ENCODE measurements at regions not wholly inside any gene's neighbourhood (a gene's known extent, or its start where the extent isn't known, plus 50 kb on each side); places are given as distances from the start of the nearest gene placed in this dataset.

DNA sequence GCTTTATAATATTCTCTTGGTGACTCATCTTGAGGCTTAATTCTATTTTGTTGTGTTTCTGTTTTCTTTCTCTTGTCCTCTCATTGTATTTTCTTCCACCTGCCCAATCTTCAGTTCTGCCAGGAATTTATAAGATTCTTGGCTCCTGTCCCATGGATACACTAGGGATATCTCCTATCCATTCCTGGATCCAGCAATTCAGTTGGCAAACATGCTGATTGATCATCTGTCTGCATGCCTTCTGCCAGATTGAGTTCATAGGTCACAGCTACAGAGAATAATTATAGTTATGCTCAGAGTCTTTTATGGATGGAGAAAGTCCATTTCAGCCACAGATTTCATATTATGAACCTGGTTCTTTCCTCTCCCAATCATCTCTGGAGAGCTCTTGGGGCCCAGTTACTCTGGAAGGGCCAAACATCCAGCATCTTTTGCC lies 140.4 kb upstream of the MAGI2 start:
- Mint-ChIP-seq H3K36me3 (ENCODE audit: insufficient read depth) (no peaks in the 10 kb centered on the region), H3K4me3 (no peak overlapping the region), H3K9me3 (peaks cover 0 to 7% of the 10 kb centered on the region in 2 donors), H3K27ac (no peak overlapping the region), H3K4me1 (ENCODE audit: low read depth in 2 of 2) (no peaks in the 10 kb centered on the region), H3K27me3 (no peaks in the 10 kb centered on the region)
- no peak for ATAC-seq (replicated peaks)
- DNase-seq, result no peak

- Mint-ChIP-seq H3K4me3 (no peak overlapping the region), H3K27me3 (no peaks in the 10 kb centered on the region), H3K36me3 (ENCODE audit: insufficient read depth) (no peaks in the 10 kb centered on the region), H3K4me1 (ENCODE audit: low read depth in 2 of 2) (no peaks in the 10 kb centered on the region), H3K27ac (no peak overlapping the region), H3K9me3 (peaks cover 0 to 7% of the 10 kb centered on the region in 2 donors)
- ATAC-seq (replicated peaks) (no peak), DNase-seq (no peak)
These were observed 137.6 kb upstream of the MAGI2 start for GRCh38 chr7:79590916-79591623.

GRCh38 chr7:79590391-79590790 lies 136.9 kb upstream of the MAGI2 start:
- no peak for ATAC-seq (replicated peaks)
- Mint-ChIP-seq H3K4me3 (no peak overlapping the region), H3K4me1 (ENCODE audit: low read depth in 2 of 2) (no peaks in the 10 kb centered on the region), H3K9me3 (peaks cover 0 to 7% of the 10 kb centered on the region in 2 donors), H3K27me3 (no peaks in the 10 kb centered on the region), H3K27ac (no peak overlapping the region), H3K36me3 (ENCODE audit: insufficient read depth) (no peaks in the 10 kb centered on the region)
- DNase-seq, result no peak

GRCh38 chr7:79570903-79571302 lies 117.4 kb upstream of the MAGI2 start:
- DNase-seq (no peak), ATAC-seq (replicated peaks) (no peak)
- peaks cover 7 to 15% of the 10 kb centered on the region in 2 donors for H3K9me3 Mint-ChIP-seq
- H3K4me1 Mint-ChIP-seq (ENCODE audit: low read depth in 2 of 2), result no peaks in the 10 kb centered on the region
- no peaks in the 10 kb centered on the region for H3K27me3 Mint-ChIP-seq
- no peak overlapping the region for H3K27ac Mint-ChIP-seq
- no peak overlapping the region for H3K4me3 Mint-ChIP-seq
- H3K36me3 Mint-ChIP-seq (ENCODE audit: insufficient read depth), result no peaks in the 10 kb centered on the region

DNA sequence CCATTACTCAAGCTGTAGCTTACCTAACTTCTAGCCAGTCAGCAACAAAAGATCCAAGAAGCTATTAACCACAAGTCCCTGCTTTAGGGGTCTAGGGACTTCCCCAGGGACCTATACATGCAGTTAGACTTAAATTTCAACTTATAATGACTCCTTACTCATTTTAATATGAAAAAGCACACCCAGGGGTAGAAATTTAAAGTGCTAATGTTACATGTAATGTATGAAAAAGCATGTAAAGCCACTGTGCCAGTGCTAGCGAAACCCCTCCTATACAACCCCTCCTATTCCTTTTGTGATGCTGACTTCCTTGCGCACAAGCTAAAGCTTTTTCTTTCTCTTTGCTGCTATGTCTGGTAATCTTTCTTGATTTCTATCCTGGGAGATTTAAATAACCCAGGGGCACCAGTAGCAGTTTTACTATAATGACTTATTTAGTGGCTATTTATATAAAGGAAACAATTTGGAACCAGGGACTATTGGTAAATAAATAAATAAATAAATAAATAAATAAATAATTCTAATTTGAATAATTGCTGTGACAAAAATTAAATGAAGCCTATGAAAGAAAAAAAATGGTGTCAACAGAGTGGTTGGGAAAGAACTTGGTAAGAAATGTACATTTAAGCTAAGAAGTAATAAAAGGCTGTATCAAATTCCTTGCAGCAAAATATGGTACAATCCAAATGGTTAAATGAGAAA lies 110.5 kb upstream of the MAGI2 start:
- DNase-seq, result no peak
- Mint-ChIP-seq H3K4me3 (no peak overlapping the region), H3K4me1 (ENCODE audit: low read depth in 2 of 2) (no peaks in the 10 kb centered on the region), H3K27ac (no peak overlapping the region), H3K36me3 (ENCODE audit: insufficient read depth) (no peaks in the 10 kb centered on the region), H3K9me3 (peaks cover 13 to 15% of the 10 kb centered on the region in 2 donors), H3K27me3 (no peaks in the 10 kb centered on the region)
- no peak for ATAC-seq (replicated peaks)

DNA sequence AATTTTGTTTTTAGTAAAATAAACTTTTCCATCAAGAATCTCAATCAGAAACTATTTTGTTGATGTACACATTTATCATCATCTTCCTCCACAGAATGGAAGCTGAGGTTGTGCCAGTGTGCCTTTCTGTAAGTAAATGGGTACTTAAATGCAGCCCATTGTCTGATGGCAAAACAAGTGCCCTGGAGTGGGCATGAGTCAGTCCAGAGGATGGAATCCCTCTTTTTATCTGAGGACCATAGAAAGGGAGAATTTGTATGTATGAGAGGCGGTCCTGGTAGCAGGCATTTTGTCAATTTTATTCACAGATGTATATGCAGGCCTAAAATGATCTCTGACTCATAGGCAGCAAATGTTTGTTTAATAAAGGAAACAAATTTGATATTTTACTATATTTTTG lies 102.1 kb upstream of the MAGI2 start:
- Mint-ChIP-seq H3K27ac (no peak overlapping the region), H3K36me3 (ENCODE audit: insufficient read depth) (no peaks in the 10 kb centered on the region), H3K9me3 (peaks cover 12 to 14% of the 10 kb centered on the region in 2 donors), H3K4me3 (no peak overlapping the region), H3K27me3 (no peaks in the 10 kb centered on the region), H3K4me1 (ENCODE audit: low read depth in 2 of 2) (no peaks in the 10 kb centered on the region)
- DNase-seq (no peak), ATAC-seq (replicated peaks) (no peak)

DNA sequence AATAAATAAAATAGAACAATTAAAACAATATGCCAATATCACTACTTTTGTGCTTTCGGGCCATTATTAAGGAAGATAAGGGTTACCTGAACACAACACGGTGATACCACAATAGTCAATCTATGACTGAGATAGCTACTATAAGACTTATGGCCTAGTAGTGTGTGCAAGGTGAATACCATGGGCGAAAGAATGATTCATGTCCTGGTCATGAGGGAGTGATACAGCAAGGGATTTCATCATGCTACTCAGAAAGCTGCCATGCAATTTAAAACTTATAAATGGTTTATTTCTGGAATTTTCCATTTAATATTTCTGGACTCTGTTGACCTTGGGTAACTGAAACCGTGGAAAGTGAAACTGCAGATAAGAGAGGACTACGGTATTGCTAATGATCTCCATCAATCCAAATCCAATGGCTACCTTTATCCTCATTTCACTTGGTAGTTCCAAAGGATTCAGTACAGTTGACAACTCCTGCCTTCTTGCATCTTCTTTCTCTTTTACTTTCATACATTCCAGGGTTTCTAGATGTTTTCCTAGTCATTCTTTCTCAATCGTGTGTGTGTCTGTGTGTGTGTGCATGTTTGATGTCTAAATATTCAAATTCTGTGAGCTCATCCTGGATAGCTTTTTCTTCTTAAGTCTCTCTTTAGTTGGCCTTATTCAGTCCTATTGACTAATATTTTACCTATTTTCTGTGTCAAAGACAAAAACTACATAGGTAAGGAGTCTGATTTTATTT lies 100.5 kb upstream of the MAGI2 start:
- Mint-ChIP-seq H3K4me3 (no peak overlapping the region), H3K9me3 (peaks cover 7 to 8% of the 10 kb centered on the region in 2 donors), H3K4me1 (ENCODE audit: low read depth in 2 of 2) (no peaks in the 10 kb centered on the region), H3K36me3 (ENCODE audit: insufficient read depth) (no peaks in the 10 kb centered on the region), H3K27me3 (no peaks in the 10 kb centered on the region), H3K27ac (no peak overlapping the region)
- ATAC-seq (replicated peaks) (no peak), DNase-seq (no peak)

GRCh38 chr7:79552463-79552862 lies 99.0 kb upstream of the MAGI2 start:
- H3K4me1 Mint-ChIP-seq (ENCODE audit: low read depth in 2 of 2), result no peaks in the 10 kb centered on the region
- H3K4me3 Mint-ChIP-seq, result no peak overlapping the region
- H3K27me3 Mint-ChIP-seq, result no peaks in the 10 kb centered on the region
- H3K27ac Mint-ChIP-seq, result no peak overlapping the region
- H3K36me3 Mint-ChIP-seq (ENCODE audit: insufficient read depth), result no peaks in the 10 kb centered on the region
- H3K9me3 Mint-ChIP-seq, result peaks cover 6 to 7% of the 10 kb centered on the region in 2 donors
- ATAC-seq (replicated peaks) (no peak), DNase-seq (no peak)

GRCh38 chr7:79548727-79549126 lies 95.3 kb upstream of the MAGI2 start:
- Mint-ChIP-seq H3K9me3 (no peaks in the 10 kb centered on the region), H3K4me1 (ENCODE audit: low read depth in 2 of 2) (no peaks in the 10 kb centered on the region), H3K4me3 (no peak overlapping the region), H3K27me3 (no peaks in the 10 kb centered on the region), H3K27ac (no peak overlapping the region), H3K36me3 (ENCODE audit: insufficient read depth) (no peaks in the 10 kb centered on the region)
- no peak for ATAC-seq (replicated peaks)
- DNase-seq, result no peak

DNA sequence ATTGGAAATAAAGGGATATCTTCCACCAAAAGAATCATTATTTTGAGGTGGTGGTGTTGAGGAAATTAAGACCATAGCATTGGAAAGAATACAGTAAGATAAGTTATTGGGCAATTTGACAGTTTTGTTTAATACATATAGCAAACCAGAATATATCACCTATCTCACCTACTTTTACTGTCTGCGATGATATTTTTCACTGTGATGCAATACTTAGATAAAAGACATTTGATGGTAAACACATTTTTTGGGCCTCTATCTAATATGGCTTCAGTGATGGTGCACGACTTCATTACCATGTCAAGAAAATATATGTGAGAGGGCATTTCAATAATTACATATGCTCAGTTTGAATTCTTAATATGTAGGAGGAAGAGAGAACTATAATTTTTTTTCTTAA lies 93.7 kb upstream of the MAGI2 start:
- no peak for ATAC-seq (replicated peaks)
- Mint-ChIP-seq H3K4me1 (ENCODE audit: low read depth in 2 of 2) (no peaks in the 10 kb centered on the region), H3K9me3 (no peaks in the 10 kb centered on the region), H3K36me3 (ENCODE audit: insufficient read depth) (no peaks in the 10 kb centered on the region), H3K27ac (no peak overlapping the region), H3K4me3 (no peak overlapping the region), H3K27me3 (no peaks in the 10 kb centered on the region)
- no peak for DNase-seq

DNA sequence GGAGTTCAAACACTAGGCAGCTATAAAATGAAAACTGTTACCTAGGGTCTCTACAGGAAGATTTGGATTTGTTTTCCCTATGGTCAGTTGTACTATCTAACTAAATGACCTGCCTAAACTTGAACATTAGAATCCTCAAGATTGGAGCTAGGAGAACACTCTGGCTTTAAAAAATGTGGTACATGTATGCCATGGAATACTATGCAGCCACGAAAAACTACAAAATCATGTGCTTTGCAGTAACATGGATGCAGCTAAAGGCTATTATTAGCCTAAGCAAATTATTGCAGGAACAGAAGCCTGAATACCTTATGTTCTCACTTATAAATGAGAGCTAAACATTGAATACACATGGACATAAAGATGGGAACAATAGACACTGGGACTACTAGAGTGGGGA lies 87.1 kb upstream of the MAGI2 start:
- Mint-ChIP-seq H3K4me3 (no peak overlapping the region), H3K27ac (no peak overlapping the region), H3K9me3 (peaks cover 8 to 23% of the 10 kb centered on the region in 2 donors), H3K36me3 (ENCODE audit: insufficient read depth) (no peaks in the 10 kb centered on the region), H3K4me1 (ENCODE audit: low read depth in 2 of 2) (no peaks in the 10 kb centered on the region), H3K27me3 (no peaks in the 10 kb centered on the region)
- DNase-seq (no peak), ATAC-seq (replicated peaks) (no peak)

GRCh38 chr7:79534128-79534527 lies 80.7 kb upstream of the MAGI2 start:
- DNase-seq, result no peak
- H3K4me3 Mint-ChIP-seq, result no peak overlapping the region
- no peak for ATAC-seq (replicated peaks)
- no peaks in the 10 kb centered on the region for H3K36me3 Mint-ChIP-seq (ENCODE audit: insufficient read depth)
- no peaks in the 10 kb centered on the region for H3K4me1 Mint-ChIP-seq (ENCODE audit: low read depth in 2 of 2)
- no peaks in the 10 kb centered on the region for H3K27me3 Mint-ChIP-seq
- no peak overlapping the region for H3K27ac Mint-ChIP-seq
- H3K9me3 Mint-ChIP-seq, result peaks cover 9 to 11% of the 10 kb centered on the region in 2 donors

DNA sequence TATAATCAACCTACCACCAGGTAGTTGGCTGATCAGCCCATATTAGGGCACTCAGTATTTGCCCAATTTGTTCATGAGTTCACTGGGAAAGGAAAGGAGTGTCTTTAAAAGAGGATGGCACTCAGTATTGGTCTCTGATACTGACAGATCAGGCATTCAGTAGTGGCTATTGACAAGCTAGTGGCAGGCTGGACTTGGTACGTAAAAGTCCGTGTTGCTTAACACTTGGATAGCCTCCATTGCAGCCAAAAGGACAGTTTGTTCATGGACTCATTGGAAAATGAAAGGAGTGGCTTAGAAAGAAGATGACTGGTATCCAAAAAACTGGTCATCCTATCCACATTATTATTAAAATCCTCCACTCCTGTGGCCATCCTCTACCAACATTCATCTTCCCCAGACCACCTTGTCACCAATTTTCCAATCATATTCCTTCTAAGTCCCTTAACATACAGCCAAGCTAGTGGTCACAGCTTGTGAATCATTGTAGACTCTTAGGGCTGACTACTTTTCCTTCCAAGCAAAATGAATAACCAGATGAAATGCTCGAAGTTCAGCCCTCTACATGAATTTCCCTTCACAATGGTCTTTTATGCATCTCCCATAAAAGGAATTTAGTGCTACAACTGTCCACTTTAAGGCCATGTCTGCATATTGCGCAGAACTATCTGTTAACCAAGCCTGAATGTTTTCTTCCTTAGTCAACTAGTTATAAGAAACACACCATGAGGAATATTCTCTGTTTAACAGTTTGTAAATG lies 78.6 kb upstream of the MAGI2 start:
- ATAC-seq (replicated peaks), result no peak
- DNase-seq, result no peak
- Mint-ChIP-seq H3K4me3 (no peak overlapping the region), H3K36me3 (ENCODE audit: insufficient read depth) (no peaks in the 10 kb centered on the region), H3K4me1 (ENCODE audit: low read depth in 2 of 2) (no peaks in the 10 kb centered on the region), H3K27ac (no peak overlapping the region), H3K9me3 (peaks cover 12 to 17% of the 10 kb centered on the region in 2 donors), H3K27me3 (no peaks in the 10 kb centered on the region)

Data from effector memory CD8-positive, alpha-beta T cell (primary cell).